NCI-H2196 (cell line): ENCODE measurements at regions not wholly inside any gene's neighbourhood (a gene's known extent, or its start where the extent isn't known, plus 50 kb on each side); places are given as distances from the start of the nearest gene placed in this dataset.
"Not testable (repeated sequence)": the region's sequence is repeated elsewhere in the genome, so short reads cannot be mapped to it uniquely, and the experiment has no call there.

Source experiments
- DNase-seq: peaks from one replicate; lab custom pipeline; 2025; ENCODE audit not compliant: unreplicated experiment; lab: John Stamatoyannopoulos, UW

GRCh38 chr14:42994051-42994736 lies 1387.5 kb downstream of the LRFN5 start:
- no peak for DNase-seq

GRCh38 chr14:42992930-42993329 lies 1386.3 kb downstream of the LRFN5 start:
- DNase-seq: no peak

DNA sequence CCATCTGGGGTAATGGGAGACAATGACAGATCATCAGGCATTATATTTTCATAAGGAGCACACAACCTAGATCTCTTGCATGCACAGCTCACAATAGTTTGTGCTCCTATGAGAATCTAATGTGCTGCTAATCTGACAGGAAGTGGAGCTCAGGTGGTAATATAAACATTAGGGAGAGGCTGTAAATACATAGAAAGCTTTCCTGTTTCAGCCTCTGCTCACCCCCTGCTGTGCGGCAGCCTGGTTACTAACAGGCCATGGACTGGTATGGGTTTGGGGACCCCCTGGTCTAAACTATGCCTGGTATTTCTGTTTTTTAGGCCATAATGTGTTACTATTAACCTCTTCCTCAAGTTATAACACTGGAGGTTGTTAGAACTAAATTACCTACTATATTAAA lies 1373.7 kb downstream of the LRFN5 start:
- no peak for DNase-seq

GRCh38 chr14:42973171-42973570 lies 1366.5 kb downstream of the LRFN5 start:
- not testable (repeated sequence) for DNase-seq

DNA sequence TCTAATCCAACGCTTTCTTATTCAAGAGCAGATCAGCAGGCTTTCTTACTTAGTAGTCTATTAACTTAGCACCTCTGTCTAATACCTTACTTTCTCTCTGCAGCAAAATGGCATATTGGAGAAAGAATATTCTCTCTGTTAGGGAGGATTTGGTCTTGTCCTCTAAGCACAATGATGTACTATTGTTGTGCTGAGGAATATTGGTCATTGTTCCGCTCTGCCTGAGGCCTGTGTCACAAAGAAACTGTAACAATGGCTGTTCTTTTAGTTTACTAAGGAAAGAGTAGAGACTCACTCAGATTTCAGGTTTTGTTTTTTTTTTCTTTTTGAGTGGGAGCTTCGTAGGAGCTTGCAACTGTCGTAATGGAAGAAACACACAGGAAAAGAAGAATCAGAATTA lies 1358.8 kb downstream of the LRFN5 start:
- DNase-seq: no peak

DNA sequence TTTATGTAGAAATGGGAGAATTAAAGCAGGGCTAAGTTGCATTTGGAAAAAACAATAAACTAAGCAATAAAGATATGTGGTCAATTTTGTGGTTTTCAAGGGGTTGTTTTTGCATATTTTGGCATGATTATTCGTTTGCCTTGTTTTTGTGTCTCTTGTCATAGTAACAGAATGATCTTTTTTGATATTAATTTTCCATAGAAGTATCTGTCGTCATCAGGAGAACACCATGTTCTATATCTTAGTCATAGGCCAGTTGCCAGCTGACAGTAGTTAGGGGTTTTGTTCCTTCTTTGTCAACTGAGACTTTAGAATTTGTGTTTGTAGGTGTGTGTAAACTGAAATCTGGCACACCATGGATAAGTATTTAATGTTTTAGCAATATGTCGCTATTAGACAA lies 1354.8 kb downstream of the LRFN5 start:
- no peak for DNase-seq

- DNase-seq: no peak
These were observed 1343.7 kb downstream of the LRFN5 start for GRCh38 chr14:42950363-42950762.

- DNase-seq: no peak
These were observed 1341.3 kb downstream of the LRFN5 start for GRCh38 chr14:42947991-42948390.

GRCh38 chr14:42944284-42944683 lies 1337.6 kb downstream of the LRFN5 start:
- no peak for DNase-seq

DNA sequence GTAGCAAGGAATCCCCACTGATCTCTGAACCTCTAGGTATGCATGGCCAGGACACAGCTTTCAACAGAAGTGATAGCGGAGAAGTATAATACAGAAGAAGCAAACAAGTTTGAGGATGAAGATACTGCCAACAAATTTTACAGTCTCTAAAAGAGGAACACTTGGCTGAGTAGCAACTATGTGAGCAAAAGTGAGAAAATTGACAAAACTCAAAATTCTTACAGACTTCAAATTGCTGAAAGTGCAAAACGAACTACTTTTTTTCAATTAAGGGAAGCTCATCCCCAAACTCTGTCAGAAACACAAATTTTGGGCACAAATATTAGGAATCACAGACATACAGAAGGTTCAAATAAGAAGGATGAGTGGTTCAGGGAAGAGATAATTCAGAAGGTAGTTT lies 1324.6 kb downstream of the LRFN5 start:
- no peak for DNase-seq

GRCh38 chr14:42929806-42930480 lies 1323.3 kb downstream of the LRFN5 start:
- DNase-seq: peak; percentile 44

DNA sequence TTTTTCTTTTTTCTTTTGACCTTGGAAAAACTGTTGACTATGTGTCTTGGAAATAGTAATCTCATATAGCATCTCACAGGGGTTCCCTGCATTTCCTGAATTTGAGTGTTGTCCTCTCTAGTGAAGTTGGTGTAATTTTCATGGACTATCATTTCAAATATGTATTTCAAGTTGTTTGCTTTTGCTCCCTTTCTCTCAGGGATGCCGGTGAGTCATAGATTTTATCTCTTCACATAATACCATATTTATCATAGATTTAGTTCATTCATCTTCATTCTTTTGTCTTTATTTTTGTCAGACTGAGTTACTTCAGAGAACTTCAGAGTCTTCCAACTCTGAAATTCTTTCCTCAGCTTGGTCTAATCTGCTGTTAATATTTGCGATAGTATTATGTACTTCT lies 1320.6 kb downstream of the LRFN5 start:
- no peak for DNase-seq

- no peak for DNase-seq
These were observed 1315.2 kb downstream of the LRFN5 start for GRCh38 chr14:42921901-42922300.

- DNase-seq: no peak
These were observed 1311.9 kb downstream of the LRFN5 start for GRCh38 chr14:42918615-42919014.

DNA sequence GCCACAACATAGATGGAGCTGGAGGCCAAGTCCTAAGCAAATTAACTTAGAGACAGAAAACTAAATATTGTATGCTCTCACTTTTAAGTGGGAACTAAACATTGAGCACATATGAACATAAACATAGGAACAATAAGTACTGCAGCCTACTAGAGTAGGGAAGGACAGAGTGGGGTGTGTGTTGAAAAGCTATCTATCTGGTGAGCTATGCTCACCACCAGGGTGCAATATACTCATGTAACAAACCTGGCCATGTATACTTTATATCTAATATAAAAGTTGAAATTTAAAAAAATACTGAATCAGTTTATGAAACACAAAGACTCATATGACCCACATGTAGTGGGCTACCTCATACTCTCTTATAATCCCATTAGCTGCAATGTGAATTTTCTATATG lies 1305.0 kb downstream of the LRFN5 start:
- DNase-seq: no peak

DNA sequence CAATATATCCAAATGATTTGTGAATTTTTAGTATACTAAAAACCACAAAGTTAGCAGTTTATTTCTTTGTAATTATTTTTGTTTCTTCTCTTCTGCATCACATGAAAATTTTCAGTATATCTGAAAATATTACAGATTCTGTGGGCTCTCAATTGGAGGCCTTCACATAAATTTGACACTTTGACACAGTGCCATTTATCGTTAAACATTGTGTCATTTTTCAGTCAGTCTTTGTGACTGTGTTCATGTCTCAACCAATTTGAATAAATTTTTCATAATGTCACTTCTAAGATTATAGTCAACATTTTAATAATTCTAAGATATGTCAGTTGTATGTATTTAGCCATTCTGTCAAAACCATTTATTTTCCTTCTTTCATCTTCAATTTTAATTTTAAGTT lies 1303.0 kb downstream of the LRFN5 start:
- DNase-seq: no peak

DNA sequence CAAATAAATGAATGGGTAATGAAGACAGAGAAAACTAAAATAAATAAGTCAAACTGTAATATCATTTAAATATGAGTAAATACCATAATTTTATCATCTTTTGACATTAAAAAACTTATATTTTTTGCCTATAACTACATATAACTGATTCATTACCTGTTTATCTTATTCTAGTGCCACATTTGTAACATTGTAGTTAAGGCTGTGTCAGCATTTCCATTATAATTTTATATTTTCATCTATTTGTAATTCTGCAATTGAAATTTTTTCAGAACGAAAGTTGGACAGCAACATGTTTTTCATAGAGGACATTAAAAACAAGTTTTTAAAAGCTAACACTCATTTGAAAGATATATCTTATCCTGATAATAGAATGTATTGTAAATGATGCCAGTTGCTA lies 1286.5 kb downstream of the LRFN5 start:
- DNase-seq: no peak

- DNase-seq: no peak
These were observed 1277.4 kb downstream of the LRFN5 start for GRCh38 chr14:42884100-42884499.

DNA sequence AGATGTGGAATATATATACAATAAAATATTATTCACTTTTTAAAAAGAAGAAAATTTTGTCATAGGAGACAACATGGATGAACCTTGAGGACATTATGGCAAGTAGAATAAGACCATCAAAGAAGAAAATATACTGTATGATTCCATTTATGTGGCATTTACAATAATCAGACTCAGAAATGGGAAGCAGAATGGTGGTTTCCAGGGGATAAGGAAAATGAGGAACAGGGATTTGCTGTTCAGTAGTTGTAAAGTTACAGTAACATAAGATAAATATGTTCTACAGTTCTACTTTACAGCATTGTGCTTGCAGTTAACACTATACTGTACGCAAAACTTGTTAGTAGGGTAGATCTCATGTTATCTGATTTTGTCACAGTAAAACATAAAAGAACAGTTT lies 1271.0 kb downstream of the LRFN5 start:
- DNase-seq: no peak

GRCh38 chr14:42872786-42873185 lies 1266.1 kb downstream of the LRFN5 start:
- no peak for DNase-seq

DNA sequence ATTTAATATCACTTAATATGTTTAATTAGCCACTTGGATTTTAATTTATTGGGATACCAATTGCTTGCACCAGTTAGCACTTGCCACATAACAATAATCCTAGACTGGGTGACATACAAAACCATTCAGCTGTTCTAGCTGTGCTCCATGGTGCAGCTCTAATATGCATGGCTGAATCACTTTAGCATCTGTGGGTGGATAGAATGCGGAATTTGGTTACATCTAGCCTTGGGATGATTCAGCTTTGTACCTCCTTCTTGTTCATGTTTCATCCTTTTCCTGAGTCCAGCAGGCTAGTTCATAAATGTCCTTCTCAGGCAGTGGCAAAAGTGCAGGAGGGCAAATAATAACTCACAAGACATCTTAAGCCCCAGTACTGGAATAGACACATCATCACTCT lies 1263.0 kb downstream of the LRFN5 start:
- DNase-seq: no peak

- DNase-seq: no peak
These were observed 1255.4 kb downstream of the LRFN5 start for GRCh38 chr14:42862114-42862513.

GRCh38 chr14:42860371-42860770 lies 1253.7 kb downstream of the LRFN5 start:
- no peak for DNase-seq
